ENCODE measurements at regions not wholly inside any gene's neighbourhood (a gene's known extent, or its start where the extent isn't known, plus 50 kb on each side); places are given as distances from the start of the nearest gene placed in this dataset.

- H3K36me3 ChIP-seq (ENCODE audit: low read depth, low read length): peaks cover 11% of the 10 kb centered on the region; the same call in 1 of the 2 replicates
- no peak overlapping the region for H3K27ac ChIP-seq (ENCODE audit: low read length)
- BruUV-seq (replicated peaks): no TSS peak
- intact Hi-C loops (cut with micrococcal nuclease): no loop called here
- H3K4me3 ChIP-seq (ENCODE audit: low read length): no peak overlapping the region
- no peaks in the 10 kb centered on the region for H4K20me1 ChIP-seq (ENCODE audit: low read length)
- no peak overlapping the region for H3K4me2 ChIP-seq (ENCODE audit: low read length)
- H2AFZ ChIP-seq (ENCODE audit: low read length): no peak overlapping the region
- H3K9me3 ChIP-seq (ENCODE audit: low read length): no peaks in the 10 kb centered on the region
- H3K4me1 ChIP-seq (ENCODE audit: insufficient read depth, low read length): peaks cover 14% of the 10 kb centered on the region
- CTCF ChIA-PET: no interaction called here
- H3K9me2 ChIP-seq (replicated peaks; ENCODE audit: low read length): no peaks in the 10 kb centered on the region
- H3K9ac ChIP-seq (ENCODE audit: low read length): no peak overlapping the region
- DNase-seq (no peak), ATAC-seq (no peak)
- POLR2A ChIA-PET (ENCODE audit: unreplicated experiment): no interaction called here
- H3K27me3 ChIP-seq (ENCODE audit: low read length): no peaks in the 10 kb centered on the region
- H3K79me2 ChIP-seq (ENCODE audit: low read length): no peaks in the 10 kb centered on the region
- H3F3A ChIP-seq (ENCODE audit: low read length, unreplicated experiment): no peaks in the 10 kb centered on the region
- TF ChIP-seq EZH2 (IDR thresholded peaks at IDR 0.05; ENCODE audit: low read length, unreplicated experiment) (no peak), EZH2phosphoT487 (IDR thresholded peaks at IDR 0.05; ENCODE audit: borderline replicate concordance, low read length) (no peak), CTCF (conservative IDR thresholded peaks at IDR 0.05; ENCODE audit: low read depth, low read length) (no peak)
These were observed 79.6 kb downstream of the DOP1B start for GRCh38 chr21:36236052-36236730.

- no peak overlapping the region for H3K4me3 ChIP-seq (ENCODE audit: low read length)
- no peaks in the 10 kb centered on the region for H3K9me3 ChIP-seq (ENCODE audit: low read length)
- no peak overlapping the region for H3K4me2 ChIP-seq (ENCODE audit: low read length)
- no peak for TF ChIP-seq EZH2phosphoT487 (IDR thresholded peaks at IDR 0.05; ENCODE audit: borderline replicate concordance, low read length)
- TF ChIP-seq EZH2 (IDR thresholded peaks at IDR 0.05; ENCODE audit: low read length, unreplicated experiment): no peak
- TF ChIP-seq CTCF (conservative IDR thresholded peaks at IDR 0.05; ENCODE audit: low read depth, low read length): no peak
- intact Hi-C loops (cut with micrococcal nuclease): no loop called here
- no peak for DNase-seq
- peaks cover 14% of the 10 kb centered on the region for H3K4me1 ChIP-seq (ENCODE audit: insufficient read depth, low read length)
- ChIA-PET POLR2A (ENCODE audit: unreplicated experiment) (no interaction called here), CTCF (no interaction called here)
- BruUV-seq (replicated peaks): no TSS peak
- no peaks in the 10 kb centered on the region for H4K20me1 ChIP-seq (ENCODE audit: low read length)
- no peaks in the 10 kb centered on the region for H3K27me3 ChIP-seq (ENCODE audit: low read length)
- peaks cover 9% of the 10 kb centered on the region; the same call in 1 of the 2 replicates for H3K36me3 ChIP-seq (ENCODE audit: low read depth, low read length)
- no peaks in the 10 kb centered on the region for H3F3A ChIP-seq (ENCODE audit: low read length, unreplicated experiment)
- no peak for ATAC-seq
- H3K79me2 ChIP-seq (ENCODE audit: low read length): no peaks in the 10 kb centered on the region
- H2AFZ ChIP-seq (ENCODE audit: low read length): no peak overlapping the region
- no peak overlapping the region for H3K9ac ChIP-seq (ENCODE audit: low read length)
- H3K9me2 ChIP-seq (replicated peaks; ENCODE audit: low read length): no peaks in the 10 kb centered on the region
- H3K27ac ChIP-seq (ENCODE audit: low read length): no peak overlapping the region
These were observed 80.8 kb downstream of the DOP1B start for GRCh38 chr21:36237441-36237840.

GRCh38 chr21:36239585-36239984 lies 80.4 kb upstream of the MORC3 start:
- 0 out of 2 replicates have a peak, but pooled peaks cover 3% of the 10 kb centered on the region for H3K4me1 ChIP-seq (ENCODE audit: insufficient read depth, low read length)
- intact Hi-C loops (cut with micrococcal nuclease): no loop called here
- no peaks in the 10 kb centered on the region for H3K27me3 ChIP-seq (ENCODE audit: low read length)
- BruUV-seq (replicated peaks): no TSS peak
- no peaks in the 10 kb centered on the region for H4K20me1 ChIP-seq (ENCODE audit: low read length)
- no peaks in the 10 kb centered on the region for H3K79me2 ChIP-seq (ENCODE audit: low read length)
- peaks cover 4% of the 10 kb centered on the region; the same call in 1 of the 2 replicates for H3K36me3 ChIP-seq (ENCODE audit: low read depth, low read length)
- no peaks in the 10 kb centered on the region for H3K9me3 ChIP-seq (ENCODE audit: low read length)
- H3K4me3 ChIP-seq (ENCODE audit: low read length): no peak overlapping the region
- no peak overlapping the region for H2AFZ ChIP-seq (ENCODE audit: low read length)
- H3K27ac ChIP-seq (ENCODE audit: low read length): no peak overlapping the region
- no peak overlapping the region for H3K4me2 ChIP-seq (ENCODE audit: low read length)
- POLR2A ChIA-PET (ENCODE audit: unreplicated experiment): no interaction called here
- DNase-seq: no peak
- ATAC-seq: no peak
- no peak overlapping the region for H3K9ac ChIP-seq (ENCODE audit: low read length)
- no peaks in the 10 kb centered on the region for H3K9me2 ChIP-seq (replicated peaks; ENCODE audit: low read length)
- no peaks in the 10 kb centered on the region for H3F3A ChIP-seq (ENCODE audit: low read length, unreplicated experiment)
- TF ChIP-seq EZH2 (IDR thresholded peaks at IDR 0.05; ENCODE audit: low read length, unreplicated experiment) (no peak), EZH2phosphoT487 (IDR thresholded peaks at IDR 0.05; ENCODE audit: borderline replicate concordance, low read length) (no peak), CTCF (conservative IDR thresholded peaks at IDR 0.05; ENCODE audit: low read depth, low read length) (no peak)
- CTCF ChIA-PET: no interaction called here
